ENCODE measurements at regions not wholly inside any gene's neighbourhood (a gene's known extent, or its start where the extent isn't known, plus 50 kb on each side); places are given as distances from the start of the nearest gene placed in this dataset.

DNA sequence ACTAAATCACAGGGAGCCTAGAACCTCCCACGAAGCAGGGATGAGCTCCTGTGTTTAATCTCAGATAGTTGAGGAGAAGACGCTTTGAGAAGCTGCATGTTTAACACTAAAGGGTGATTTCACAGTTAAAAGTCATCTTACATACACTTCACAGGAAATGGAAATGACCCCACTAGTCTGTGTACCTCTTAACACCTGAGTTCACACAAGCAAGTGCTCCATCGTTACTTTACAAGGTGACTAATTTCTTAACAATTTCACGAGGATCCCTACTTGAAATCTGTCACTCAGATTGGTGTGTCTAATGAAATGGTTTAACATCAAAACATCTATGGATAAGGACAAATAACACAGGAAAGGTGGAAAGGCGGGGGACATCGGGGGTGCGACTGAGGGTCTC, 93.8 kb upstream of the RPS6KA2 start:
- Histone ChIP-seq H3K4me3 (ENCODE audit: low read length in 3 of 3) (no peak overlapping the region), H3K27me3 (ENCODE audit: control insufficient read depth, insufficient read depth, low read length) (no peaks in the 10 kb centered on the region), H3K36me3 (ENCODE audit: control insufficient read depth in 2 of 3, insufficient read depth in 3 of 3, low read length in 3 of 3) (no peaks in the 10 kb centered on the region), H3K4me1 (ENCODE audit: control insufficient read depth in 2 of 3, insufficient read depth in 2 of 3, low read depth in 1 of 3, low read length in 3 of 3) (no peaks in the 10 kb centered on the region), H3K27ac (ENCODE audit: low read depth in 2 of 2, low read length in 2 of 2) (no peak overlapping the region), H3K9me3 (ENCODE audit: control insufficient read depth in 2 of 3, insufficient read depth in 1 of 3, low read length in 3 of 3) (no peaks in the 10 kb centered on the region), H3K9ac (ENCODE audit: low read length in 3 of 3) (no peak overlapping the region)
- FAIRE-seq = no peak
- TF ChIP-seq, protein P1, sequence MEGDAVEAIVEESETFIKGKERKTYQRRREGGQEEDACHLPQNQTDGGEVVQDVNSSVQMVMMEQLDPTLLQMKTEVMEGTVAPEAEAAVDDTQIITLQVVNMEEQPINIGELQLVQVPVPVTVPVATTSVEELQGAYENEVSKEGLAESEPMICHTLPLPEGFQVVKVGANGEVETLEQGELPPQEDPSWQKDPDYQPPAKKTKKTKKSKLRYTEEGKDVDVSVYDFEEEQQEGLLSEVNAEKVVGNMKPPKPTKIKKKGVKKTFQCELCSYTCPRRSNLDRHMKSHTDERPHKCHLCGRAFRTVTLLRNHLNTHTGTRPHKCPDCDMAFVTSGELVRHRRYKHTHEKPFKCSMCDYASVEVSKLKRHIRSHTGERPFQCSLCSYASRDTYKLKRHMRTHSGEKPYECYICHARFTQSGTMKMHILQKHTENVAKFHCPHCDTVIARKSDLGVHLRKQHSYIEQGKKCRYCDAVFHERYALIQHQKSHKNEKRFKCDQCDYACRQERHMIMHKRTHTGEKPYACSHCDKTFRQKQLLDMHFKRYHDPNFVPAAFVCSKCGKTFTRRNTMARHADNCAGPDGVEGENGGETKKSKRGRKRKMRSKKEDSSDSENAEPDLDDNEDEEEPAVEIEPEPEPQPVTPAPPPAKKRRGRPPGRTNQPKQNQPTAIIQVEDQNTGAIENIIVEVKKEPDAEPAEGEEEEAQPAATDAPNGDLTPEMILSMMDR (IDR thresholded peaks at IDR 0.05; ENCODE audit: borderline replicate concordance, extremely low read depth, insufficient read depth) = no peak
- intact Hi-C loops (cut with DNase I) = no loop called here
- DNase-seq = no peak

DNA sequence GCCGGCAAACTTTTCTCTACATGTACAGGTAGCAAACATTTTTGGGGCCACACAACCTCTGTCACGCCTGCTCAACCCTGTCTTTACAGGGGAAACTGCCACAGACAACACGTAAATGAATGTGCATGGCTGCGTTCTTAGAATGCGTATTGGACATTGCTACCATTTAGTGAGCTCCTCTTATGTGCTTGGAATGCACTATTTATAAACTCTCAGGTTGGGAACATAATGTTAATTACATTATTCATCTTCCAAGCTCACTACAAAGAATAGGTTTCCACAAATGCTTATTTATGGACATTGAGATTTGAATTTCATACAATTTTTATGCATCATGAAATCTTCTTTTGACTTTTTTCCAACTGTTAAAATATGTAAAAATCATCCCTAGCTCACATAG, 92.0 kb upstream of the RPS6KA2 start:
- H3K36me3 ChIP-seq (ENCODE audit: control insufficient read depth in 2 of 3, insufficient read depth in 3 of 3, low read length in 3 of 3) = no peaks in the 10 kb centered on the region
- no peak overlapping the region for H3K9ac ChIP-seq (ENCODE audit: low read length in 3 of 3)
- DNase-seq (peak in 1 of 5 donors; percentile 6), FAIRE-seq (no peak)
- H3K27me3 ChIP-seq (ENCODE audit: control insufficient read depth, insufficient read depth, low read length) = no peaks in the 10 kb centered on the region
- intact Hi-C loops (cut with DNase I) = no loop called here
- no peaks in the 10 kb centered on the region for H3K9me3 ChIP-seq (ENCODE audit: control insufficient read depth in 2 of 3, insufficient read depth in 1 of 3, low read length in 3 of 3)
- no peak overlapping the region for H3K4me3 ChIP-seq (ENCODE audit: low read length in 3 of 3)
- H3K27ac ChIP-seq (ENCODE audit: low read depth in 2 of 2, low read length in 2 of 2) = no peak overlapping the region
- no peaks in the 10 kb centered on the region for H3K4me1 ChIP-seq (ENCODE audit: control insufficient read depth in 2 of 3, insufficient read depth in 2 of 3, low read depth in 1 of 3, low read length in 3 of 3)
- TF ChIP-seq, protein P1 (IDR thresholded peaks at IDR 0.05; ENCODE audit: borderline replicate concordance, extremely low read depth, insufficient read depth) = no peak

DNA sequence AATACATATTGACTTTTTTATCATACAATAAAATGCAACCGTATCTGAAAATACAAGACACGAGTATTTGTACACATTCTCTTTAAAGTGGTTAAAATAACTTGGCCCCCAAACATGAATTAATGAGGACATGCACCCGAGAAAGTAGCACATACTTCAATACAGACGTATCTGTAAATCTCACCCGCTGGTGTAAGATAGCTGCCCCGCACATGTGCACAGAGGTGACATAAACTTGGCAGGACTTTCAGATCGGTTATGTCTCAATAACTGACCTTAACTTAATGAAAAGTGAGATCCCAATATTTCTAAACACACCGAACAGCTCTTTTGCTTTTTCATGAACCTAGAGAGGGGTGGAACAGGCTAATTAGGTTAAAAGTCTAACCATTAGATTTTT, 91.5 kb upstream of the RPS6KA2 start:
- H3K27me3 ChIP-seq (ENCODE audit: control insufficient read depth, insufficient read depth, low read length) = no peaks in the 10 kb centered on the region
- H3K9me3 ChIP-seq (ENCODE audit: control insufficient read depth in 2 of 3, insufficient read depth in 1 of 3, low read length in 3 of 3) = no peaks in the 10 kb centered on the region
- TF ChIP-seq, protein P1 (IDR thresholded peaks at IDR 0.05; ENCODE audit: borderline replicate concordance, extremely low read depth, insufficient read depth) = no peak
- no peak overlapping the region for H3K9ac ChIP-seq (ENCODE audit: low read length in 3 of 3)
- intact Hi-C loops (cut with DNase I) = no loop called here
- no peak for FAIRE-seq
- no peak overlapping the region for H3K4me3 ChIP-seq (ENCODE audit: low read length in 3 of 3)
- no peak overlapping the region for H3K27ac ChIP-seq (ENCODE audit: low read depth in 2 of 2, low read length in 2 of 2)
- H3K4me1 ChIP-seq (ENCODE audit: control insufficient read depth in 2 of 3, insufficient read depth in 2 of 3, low read depth in 1 of 3, low read length in 3 of 3) = no peaks in the 10 kb centered on the region
- no peak for DNase-seq
- no peaks in the 10 kb centered on the region for H3K36me3 ChIP-seq (ENCODE audit: control insufficient read depth in 2 of 3, insufficient read depth in 3 of 3, low read length in 3 of 3)

DNA sequence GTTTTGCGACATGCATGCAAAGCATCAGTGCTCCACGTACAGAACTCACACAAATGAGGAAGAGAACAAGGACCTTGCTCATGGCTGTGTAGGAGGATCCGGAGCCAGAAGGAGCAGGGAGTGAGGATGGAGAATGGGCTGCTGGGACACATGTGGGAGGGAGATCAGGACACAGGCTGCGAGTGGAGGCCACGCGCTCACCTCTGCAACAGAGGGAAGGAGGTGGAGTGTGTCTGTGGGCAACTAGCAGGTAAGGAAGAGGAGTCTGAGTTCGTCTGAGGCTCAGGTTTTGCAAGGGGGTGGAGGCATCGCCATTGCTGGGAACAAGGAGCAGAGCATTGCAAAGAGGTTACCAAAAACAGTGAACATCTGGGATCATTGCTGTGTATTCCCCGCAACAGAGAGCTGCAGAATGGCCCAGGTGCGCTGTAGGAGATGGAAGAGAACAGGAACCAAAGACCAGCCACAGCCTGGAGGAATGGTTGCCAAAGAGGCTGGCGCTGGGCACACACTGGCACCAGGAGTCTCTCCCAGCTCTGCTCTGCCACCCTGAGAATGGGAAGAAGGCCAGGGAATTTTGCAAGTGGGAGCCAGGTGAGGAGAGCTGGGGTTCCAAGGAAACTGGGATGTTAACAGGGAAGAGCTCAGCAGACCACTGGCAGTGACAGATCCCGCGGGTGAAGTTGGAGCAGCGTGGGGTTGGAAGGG, 90.0 kb upstream of the RPS6KA2 start:
- H3K4me1 ChIP-seq (ENCODE audit: control insufficient read depth in 2 of 3, insufficient read depth in 2 of 3, low read depth in 1 of 3, low read length in 3 of 3) = no peaks in the 10 kb centered on the region
- FAIRE-seq = no peak
- no peak overlapping the region for H3K27ac ChIP-seq (ENCODE audit: low read depth in 2 of 2, low read length in 2 of 2)

More for the DNA sequence above, 90.0 kb upstream of the RPS6KA2 start:
- no peaks in the 10 kb centered on the region for H3K36me3 ChIP-seq (ENCODE audit: control insufficient read depth in 2 of 3, insufficient read depth in 3 of 3, low read length in 3 of 3)
- TF ChIP-seq, protein P1 (IDR thresholded peaks at IDR 0.05; ENCODE audit: borderline replicate concordance, extremely low read depth, insufficient read depth) = no peak
- intact Hi-C loops (cut with DNase I) = no loop called here
- no peaks in the 10 kb centered on the region for H3K27me3 ChIP-seq (ENCODE audit: control insufficient read depth, insufficient read depth, low read length)
- no peak overlapping the region for H3K9ac ChIP-seq (ENCODE audit: low read length in 3 of 3)
- no peak overlapping the region for H3K4me3 ChIP-seq (ENCODE audit: low read length in 3 of 3)
- DNase-seq = peak in 1 of 5 donors; percentile 8
- H3K9me3 ChIP-seq (ENCODE audit: control insufficient read depth in 2 of 3, insufficient read depth in 1 of 3, low read length in 3 of 3) = no peaks in the 10 kb centered on the region

Data from kidney (tissue), 13 donors.